Body of pancreas (tissue), 4 donors: ENCODE measurements at regions not wholly inside any gene's neighbourhood (a gene's known extent, or its start where the extent isn't known, plus 50 kb on each side); places are given as distances from the start of the nearest gene placed in this dataset.

Experiments used
- CTCF ChIP-seq, 7 experiments: fragments of 450-650 bp in 4 of 7; fragments of 200-600 bp in 3 of 7; sonication (generic) in 3 of 7; IDR thresholded peaks; one replicate each; pipeline ENCODE4 v1.5.1; 2016 to 2019; ENCODE audit warnings: antibody characterized with exemption in 7 of 7
- POLR2A ChIP-seq, 3 donors: fragments of 450-650 bp; IDR thresholded peaks; one replicate each; pipeline ENCODE4 v1.6.1; 2016; ENCODE audit warnings: antibody characterized with exemption in 3 of 3, mild to moderate bottlenecking in 2 of 3

DNA sequence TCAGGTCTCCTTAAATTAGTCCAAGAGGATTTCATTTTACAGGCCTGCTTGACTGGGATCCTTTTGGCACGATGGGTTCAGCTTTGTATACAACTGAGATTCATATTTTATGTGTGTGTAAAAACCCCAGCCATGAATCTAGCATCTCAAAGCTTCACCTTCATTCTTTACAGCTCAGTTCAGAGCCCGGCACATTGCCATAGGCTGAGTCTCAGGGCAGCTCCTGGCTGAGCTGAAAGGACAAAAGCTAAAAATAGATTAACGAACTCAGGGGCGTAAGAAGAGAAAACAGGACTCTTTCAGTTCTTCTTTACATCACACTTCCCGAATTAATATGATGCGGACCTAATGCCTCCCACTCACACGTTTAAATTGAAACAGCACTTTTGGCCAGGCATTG, 262.8 kb upstream of the PBX1 start:
- no peak for TF ChIP-seq CTCF (IDR thresholded peaks at IDR 0.05)
- TF ChIP-seq POLR2A (IDR thresholded peaks at IDR 0.05) = no peak
